B cell (primary cell): ENCODE measurements at regions not wholly inside any gene's neighbourhood (a gene's known extent, or its start where the extent isn't known, plus 50 kb on each side); places are given as distances from the start of the nearest gene placed in this dataset.

Source experiments
- ATAC-seq: fragments of 200-7000 bp; cut with Tn5 transposase; one replicate; pipeline ENCODE4 v1.10.0; 2021; ENCODE audit warnings: low read depth, mild to moderate bottlenecking, moderate number of reproducible peaks, moderate library complexity
- CTCF ChIA-PET: fragments of 350-600 bp; sonication (Branson Sonifier 250); formaldehyde crosslinking; loops from one replicate; lab custom pipeline; 2021; ENCODE audit warnings: antibody characterized with exemption, inconsistent platforms; lab: Charles Lee
- POLR2A ChIA-PET: fragments of 350-600 bp; sonication (Branson Sonifier 250); formaldehyde crosslinking; loops from one replicate; lab custom pipeline; 2021; ENCODE audit warnings: antibody characterized with exemption; lab: Charles Lee
- DNase-seq: peaks from one replicate; pipeline ENCODE4 v3.0.0; 2013
- H2AFZ ChIP-seq: 2 replicates; pipeline ENCODE4 v1.6.1; 2012; ENCODE audit warnings: mild to moderate bottlenecking, low read depth, low read length; ENCODE audit not compliant: insufficient read depth, poor library complexity, severe bottlenecking
- H3K27ac ChIP-seq, 2 donors: 1 replicate in 1 of 2; 2 replicates in 1 of 2; pipeline ENCODE4 v1.5.1; 2012 to 2013; ENCODE audit warnings: low read length in 2 of 2, mild to moderate bottlenecking in 2 of 2, moderate library complexity in 1 of 2
- H3K27me3 ChIP-seq, 4 experiments: fragments of 200-600 bp in 1 of 4; sonication (generic) in 1 of 4; replicated peaks in 1 of 4; 1 replicate in 2 of 4; 2 replicates in 2 of 4; pipeline versions ENCODE4 v1.6.1 to v1.7.0; 2013 to 2016; ENCODE audit warnings: low read length in 3 of 4, mild to moderate bottlenecking in 2 of 4, mixed read lengths in 1 of 4, moderate library complexity in 1 of 4; ENCODE audit not compliant: insufficient read depth in 4 of 4, control insufficient read depth in 3 of 4; ENCODE audit errors: control extremely low read depth in 1 of 4
- H3K36me3 ChIP-seq, 2 experiments: replicated peaks in 1 of 2; 1 replicate in 1 of 2; 2 replicates in 1 of 2; pipeline versions ENCODE4 v1.6.1 to v1.7.1; 2013; ENCODE audit warnings: low read length in 1 of 2; ENCODE audit not compliant: insufficient read depth in 2 of 2, control insufficient read depth in 1 of 2; ENCODE audit errors: control extremely low read depth in 1 of 2, extremely low read depth in 1 of 2
- H3K4me1 ChIP-seq, 2 donors: fragments of 200-600 bp in 1 of 2; sonication (generic) in 1 of 2; 1 replicate in 1 of 2; 2 replicates in 1 of 2; pipeline versions ENCODE4 v1.5.1 to v1.6.1; 2013 to 2017; ENCODE audit warnings: low read length in 2 of 2; ENCODE audit not compliant: control insufficient read depth in 2 of 2, insufficient read depth in 2 of 2
- H3K4me2 ChIP-seq: replicated peaks from 2 replicates; pipeline ENCODE3; 2012; ENCODE audit warnings: mild to moderate bottlenecking, low read depth, low read length; ENCODE audit not compliant: poor library complexity, severe bottlenecking
- H3K4me3 ChIP-seq, 5 experiments: fragments of 200-600 bp in 1 of 5; sonication (generic) in 1 of 5; 1 replicate in 3 of 5; 2 replicates in 2 of 5; pipeline versions ENCODE4 v1.5.1 to v1.7.0; 2011 to 2016; ENCODE audit warnings: low read length in 4 of 5, mild to moderate bottlenecking in 4 of 5, low read depth in 2 of 5, control low read depth in 1 of 5, moderate library complexity in 1 of 5; ENCODE audit not compliant: insufficient read depth in 1 of 5; ENCODE audit errors: control extremely low read depth in 1 of 5, extremely low read depth in 1 of 5
- H3K79me2 ChIP-seq: fragments of 200-600 bp; sonication (generic); one replicate; pipeline ENCODE4 v1.6.0; 2016; ENCODE audit warnings: low read length; ENCODE audit not compliant: control insufficient read depth, insufficient read depth
- H3K9ac ChIP-seq: fragments of 200-600 bp; sonication (generic); 2 replicates; pipeline ENCODE4 v1.6.1; 2017; ENCODE audit warnings: mild to moderate bottlenecking, low read length, moderate library complexity
- H3K9me3 ChIP-seq, 3 donors: one replicate each; pipeline versions ENCODE4 v1.6.1 to v1.7.1; 2013; ENCODE audit warnings: low read length in 2 of 3; ENCODE audit not compliant: control insufficient read depth in 2 of 3, insufficient read depth in 1 of 3; ENCODE audit errors: control extremely low read depth in 1 of 3
- H4K20me1 ChIP-seq: 2 replicates; pipeline ENCODE4 v1.6.0; 2012; ENCODE audit warnings: mild to moderate bottlenecking, low read length; ENCODE audit not compliant: insufficient read depth, control insufficient read depth, poor library complexity, severe bottlenecking
- H3K27ac Mint-ChIP-seq: one replicate; pipeline ENCODE4 v1.8.0; 2021; ENCODE audit warnings: mixed read lengths
- H3K27me3 Mint-ChIP-seq: one replicate; pipeline ENCODE4 v1.8.0; 2021; ENCODE audit warnings: mixed read lengths
- H3K4me1 Mint-ChIP-seq: one replicate; pipeline ENCODE4 v1.8.0; 2021; ENCODE audit warnings: mixed read lengths
- H3K4me3 Mint-ChIP-seq: one replicate; pipeline ENCODE4 v1.8.0; 2021; ENCODE audit warnings: mixed read lengths
- H3K9me3 Mint-ChIP-seq: one replicate; pipeline ENCODE4 v1.8.0; 2022; ENCODE audit warnings: mixed read lengths; ENCODE audit not compliant: insufficient read depth
- EZH2 ChIP-seq: IDR thresholded peaks from 2 replicates; pipeline ENCODE4 v1.6.1; 2012; ENCODE audit warnings: borderline replicate concordance, low read depth, mild to moderate bottlenecking, moderate library complexity, low read length; ENCODE audit not compliant: insufficient read depth, poor library complexity, severe bottlenecking
- WGBS: methylation state at CpG from one replicate; pipeline ENCODE4 v1.1.5; 2013; ENCODE audit warnings: missing lambda C conversion rate; ENCODE audit not compliant: insufficient coverage; 5-methylcytosine and 5-hydroxymethylcytosine counted together
- intact Hi-C: fragments of 100-400 bp; cut with micrococcal nuclease; formaldehyde crosslinking; loops from one replicate; pipeline ENCODE4 v1.10.0; 2022
- TF ChIP-seq, protein P1 (sequence below): fragments of 200-600 bp; IDR thresholded peaks from one replicate; pipeline ENCODE4 v1.8.0; 2022; ENCODE audit warnings: antibody characterized with exemption, mild to moderate bottlenecking

DNA sequence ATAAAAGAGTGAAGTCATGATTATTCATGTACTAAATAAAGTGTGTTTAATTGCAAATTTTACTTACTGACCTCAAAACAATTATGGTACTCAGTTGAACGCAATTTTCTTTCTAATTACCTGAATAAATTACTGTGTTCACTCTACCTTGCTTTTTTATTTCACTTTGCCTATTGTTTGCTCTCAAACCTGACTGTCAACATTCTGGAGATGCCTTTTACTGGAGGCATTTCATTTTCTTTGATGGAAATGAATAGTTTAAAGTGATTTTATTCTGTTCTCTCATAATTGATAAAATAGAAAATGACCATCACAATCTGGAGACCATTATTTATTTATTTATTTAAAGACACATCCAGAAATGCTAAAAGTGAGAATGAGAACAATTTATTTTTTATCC is 811.5 kb upstream of the ATXN8OS start:
- no peaks in the 10 kb centered on the region for H3K4me1 ChIP-seq
- no peak for DNase-seq
- H3K79me2 ChIP-seq: no peaks in the 10 kb centered on the region
- ChIA-PET CTCF (no interaction called here), POLR2A (no interaction called here)
- Mint-ChIP-seq H3K27me3 (no peaks in the 10 kb centered on the region), H3K4me1 (no peaks in the 10 kb centered on the region), H3K9me3 (peaks cover 4% of the 10 kb centered on the region), H3K4me3 (no peak overlapping the region), H3K27ac (no peak overlapping the region)
- H4K20me1 ChIP-seq: no peaks in the 10 kb centered on the region
- intact Hi-C loops: no loop called here
- no peak overlapping the region for H3K4me3 ChIP-seq
- no peak overlapping the region for H3K27ac ChIP-seq
- no peaks in the 10 kb centered on the region for H3K27me3 ChIP-seq
- ATAC-seq: no peak
- no peak overlapping the region for H2AFZ ChIP-seq
- H3K9me3 ChIP-seq: no peaks in the 10 kb centered on the region
- no peaks in the 10 kb centered on the region for H3K36me3 ChIP-seq
- no CpG with 5 or more reads among the region's 1 CpG for WGBS
- TF ChIP-seq, protein P1, sequence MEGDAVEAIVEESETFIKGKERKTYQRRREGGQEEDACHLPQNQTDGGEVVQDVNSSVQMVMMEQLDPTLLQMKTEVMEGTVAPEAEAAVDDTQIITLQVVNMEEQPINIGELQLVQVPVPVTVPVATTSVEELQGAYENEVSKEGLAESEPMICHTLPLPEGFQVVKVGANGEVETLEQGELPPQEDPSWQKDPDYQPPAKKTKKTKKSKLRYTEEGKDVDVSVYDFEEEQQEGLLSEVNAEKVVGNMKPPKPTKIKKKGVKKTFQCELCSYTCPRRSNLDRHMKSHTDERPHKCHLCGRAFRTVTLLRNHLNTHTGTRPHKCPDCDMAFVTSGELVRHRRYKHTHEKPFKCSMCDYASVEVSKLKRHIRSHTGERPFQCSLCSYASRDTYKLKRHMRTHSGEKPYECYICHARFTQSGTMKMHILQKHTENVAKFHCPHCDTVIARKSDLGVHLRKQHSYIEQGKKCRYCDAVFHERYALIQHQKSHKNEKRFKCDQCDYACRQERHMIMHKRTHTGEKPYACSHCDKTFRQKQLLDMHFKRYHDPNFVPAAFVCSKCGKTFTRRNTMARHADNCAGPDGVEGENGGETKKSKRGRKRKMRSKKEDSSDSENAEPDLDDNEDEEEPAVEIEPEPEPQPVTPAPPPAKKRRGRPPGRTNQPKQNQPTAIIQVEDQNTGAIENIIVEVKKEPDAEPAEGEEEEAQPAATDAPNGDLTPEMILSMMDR: no peak
- no peak for TF ChIP-seq EZH2
- H3K9ac ChIP-seq: no peak overlapping the region
- H3K4me2 ChIP-seq: no peak overlapping the region

DNA sequence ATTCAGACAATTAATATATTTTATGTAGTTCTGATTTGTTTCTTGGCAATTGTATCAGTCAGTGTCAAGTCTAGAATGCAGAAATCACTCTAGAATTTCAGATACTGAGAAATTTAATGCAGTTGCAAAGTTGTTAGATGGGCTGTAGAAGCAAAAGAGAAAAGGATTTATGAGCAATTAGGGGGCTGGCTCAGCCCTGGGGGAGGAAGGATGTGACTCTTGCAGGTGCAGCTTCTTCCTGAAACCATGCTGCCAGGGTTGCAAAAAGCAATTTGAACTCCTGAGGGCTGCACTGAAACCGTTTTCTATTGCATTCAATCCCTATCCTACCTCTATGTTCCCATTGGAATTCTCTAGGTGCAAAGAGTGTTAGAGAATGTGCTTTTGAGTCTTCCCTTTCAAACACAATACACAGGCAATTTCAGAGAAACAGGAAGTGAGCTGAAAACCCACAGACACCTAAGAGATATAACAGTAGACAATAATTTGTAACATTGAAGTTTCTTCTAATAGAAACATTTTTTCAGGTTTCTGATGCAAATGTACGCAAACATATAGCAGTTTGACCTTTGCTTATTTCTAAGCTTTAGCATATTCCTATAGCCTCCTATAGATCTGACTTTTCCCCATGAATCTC is 814.7 kb upstream of the ATXN8OS start:
- no peaks in the 10 kb centered on the region for H3K79me2 ChIP-seq
- intact Hi-C loops: no loop called here
- H3K4me3 ChIP-seq: no peak overlapping the region
- ATAC-seq (no peak), DNase-seq (no peak)
- no peaks in the 10 kb centered on the region for H3K4me1 ChIP-seq
- CTCF ChIA-PET: no interaction called here
- no peak overlapping the region for H3K9ac ChIP-seq
- no peaks in the 10 kb centered on the region for H3K36me3 ChIP-seq
- Mint-ChIP-seq H3K4me3 (no peak overlapping the region), H3K4me1 (no peaks in the 10 kb centered on the region), H3K9me3 (no peaks in the 10 kb centered on the region), H3K27me3 (no peaks in the 10 kb centered on the region), H3K27ac (no peak overlapping the region)
- no peaks in the 10 kb centered on the region for H4K20me1 ChIP-seq
- no peak overlapping the region for H2AFZ ChIP-seq
- POLR2A ChIA-PET: no interaction called here
- no peak overlapping the region for H3K27ac ChIP-seq
- WGBS: no CpG with 5 or more reads among the region's 2 CpGs
- no peaks in the 10 kb centered on the region for H3K9me3 ChIP-seq
- no peak overlapping the region for H3K4me2 ChIP-seq
- H3K27me3 ChIP-seq: no peaks in the 10 kb centered on the region
- TF ChIP-seq EZH2: no peak
- TF ChIP-seq, protein P1: no peak
